HS-5 (cell line): ENCODE measurements at regions not wholly inside any gene's neighbourhood (a gene's known extent, or its start where the extent isn't known, plus 50 kb on each side); places are given as distances from the start of the nearest gene placed in this dataset.

Experiments
- DNase-seq: peaks from one replicate; pipeline ENCODE4 v3.0.0-alpha.2; 2012; ENCODE audit warnings: low read depth

DNA sequence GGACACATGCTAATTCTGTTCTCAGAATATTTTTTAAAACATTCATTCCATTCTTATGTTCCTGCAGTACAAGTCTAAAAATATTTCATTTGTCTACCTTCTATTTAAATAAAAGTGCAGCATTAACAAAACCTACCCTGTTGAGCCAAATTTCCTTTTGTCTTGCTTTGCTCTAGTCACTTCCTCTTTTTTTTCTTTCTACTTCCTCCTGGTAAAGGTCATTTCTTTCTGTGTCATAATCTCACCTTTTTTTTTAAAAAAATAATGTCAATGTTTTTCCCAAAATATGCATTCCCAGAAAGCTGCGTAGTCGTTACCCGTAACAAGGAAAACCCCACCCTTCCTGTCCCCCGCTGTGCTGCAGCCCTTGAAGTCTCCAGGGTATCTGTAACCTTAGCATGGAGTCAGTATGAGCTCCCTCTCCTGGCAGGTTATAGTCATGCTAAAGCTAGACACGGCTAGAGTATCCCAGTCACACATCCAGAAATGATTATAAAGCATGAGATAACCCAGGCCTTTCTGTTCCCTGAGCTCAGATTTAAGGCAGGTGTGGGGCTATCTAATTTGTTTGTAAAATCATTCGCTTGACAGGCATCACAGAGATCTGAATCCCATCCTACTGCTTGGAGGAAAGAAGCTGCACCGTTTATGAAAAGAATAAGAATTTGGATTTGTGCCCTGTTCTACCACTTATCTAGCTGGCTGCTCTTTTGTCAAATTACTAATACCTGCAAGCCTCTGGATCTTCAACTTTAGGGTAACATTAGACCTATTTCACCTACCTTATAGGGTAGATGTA lies 51.1 kb upstream of the EED start:
- peak; percentile 80 for DNase-seq

DNA sequence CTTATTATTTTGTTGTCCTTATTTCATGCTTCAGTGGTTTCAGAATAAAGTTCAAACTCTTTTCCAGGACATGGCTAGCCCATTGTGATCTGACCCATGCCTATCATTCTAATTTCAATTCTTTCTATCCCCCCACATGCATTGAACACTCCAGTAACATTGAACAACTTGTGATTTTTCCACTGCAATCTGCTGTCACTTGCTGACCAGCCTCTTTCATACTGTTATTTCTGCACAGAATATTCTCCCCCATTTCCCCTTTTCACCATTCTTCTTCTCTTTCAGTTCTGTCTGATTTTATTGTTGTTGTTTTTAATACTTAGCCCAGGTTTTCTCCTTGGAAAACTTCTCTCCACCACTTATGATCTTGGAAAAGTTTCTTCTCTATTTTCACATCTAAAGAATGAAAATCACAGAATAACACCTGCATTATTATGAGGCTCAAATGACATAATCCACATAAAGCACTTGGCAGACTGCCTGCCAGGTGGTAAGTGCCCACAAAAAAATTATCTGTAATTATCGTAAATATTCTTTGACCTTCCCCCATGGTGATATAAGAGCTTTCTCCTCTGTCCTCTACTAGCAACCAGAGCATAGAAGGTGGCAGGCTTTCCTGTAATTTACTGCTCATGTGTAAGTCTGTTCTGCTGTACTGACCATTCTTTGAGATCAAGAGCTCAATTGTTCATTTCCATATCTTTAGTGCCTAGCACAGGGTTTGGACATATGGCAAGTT lies 51.9 kb upstream of the EED start:
- no peak for DNase-seq

DNA sequence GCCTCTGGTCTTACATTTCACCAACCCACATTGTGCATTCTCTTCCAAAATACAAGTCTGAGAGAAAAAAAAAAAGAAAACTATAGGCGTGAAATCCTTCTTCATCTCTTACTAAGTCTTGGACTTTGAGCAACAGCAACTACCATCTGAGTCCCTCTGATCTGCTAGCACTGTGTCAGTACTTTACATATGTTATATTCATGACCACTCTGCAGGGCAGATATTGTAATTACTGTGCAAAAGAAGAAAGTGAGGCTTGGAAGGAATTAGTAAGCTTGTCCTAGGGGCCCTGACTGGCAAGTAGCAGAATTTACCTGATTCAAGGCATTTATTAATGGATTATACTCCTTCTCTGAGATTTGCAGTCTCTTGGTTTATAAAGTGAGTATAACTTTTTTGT lies 52.7 kb upstream of the EED start:
- DNase-seq: no peak

DNA sequence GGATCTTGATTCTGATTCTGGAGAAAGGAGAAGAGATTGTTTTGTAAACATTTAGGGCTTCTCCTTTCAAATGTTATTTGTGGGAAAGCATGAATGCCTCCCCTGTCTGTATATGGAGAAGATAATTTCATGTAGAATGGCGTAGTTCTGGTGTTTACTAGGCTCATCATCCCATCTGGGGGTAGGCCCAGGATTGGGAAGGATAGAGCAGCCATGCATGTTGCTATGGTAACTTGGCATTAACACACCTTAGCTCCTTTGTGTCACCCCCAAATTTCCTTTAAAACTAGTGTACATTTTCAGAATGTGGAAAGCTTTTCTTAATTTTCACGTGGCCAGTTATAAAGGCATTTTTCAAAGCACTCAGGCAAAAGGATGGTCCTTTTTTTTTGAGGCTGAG lies 57.5 kb upstream of the EED start:
- no peak for DNase-seq

DNA sequence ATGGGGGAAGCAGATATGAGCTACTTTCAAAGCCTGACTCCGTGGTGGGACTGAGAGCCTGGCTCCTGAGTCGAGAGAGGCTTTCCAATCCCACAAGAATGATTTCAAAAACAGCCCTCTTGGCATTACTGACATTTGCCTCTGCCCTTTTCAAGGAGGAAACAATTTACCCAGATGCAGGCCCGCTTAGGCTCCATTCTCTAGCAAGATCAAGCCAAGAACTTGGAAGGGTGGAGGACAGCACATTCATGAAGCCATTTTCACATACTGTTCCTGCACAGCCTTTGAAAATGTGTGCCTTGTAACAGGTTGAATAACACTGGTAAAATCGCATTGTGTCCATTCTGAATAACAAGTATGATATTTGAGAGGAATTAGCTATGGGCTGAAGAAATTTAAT lies 58.2 kb upstream of the EED start:
- no peak for DNase-seq

DNA sequence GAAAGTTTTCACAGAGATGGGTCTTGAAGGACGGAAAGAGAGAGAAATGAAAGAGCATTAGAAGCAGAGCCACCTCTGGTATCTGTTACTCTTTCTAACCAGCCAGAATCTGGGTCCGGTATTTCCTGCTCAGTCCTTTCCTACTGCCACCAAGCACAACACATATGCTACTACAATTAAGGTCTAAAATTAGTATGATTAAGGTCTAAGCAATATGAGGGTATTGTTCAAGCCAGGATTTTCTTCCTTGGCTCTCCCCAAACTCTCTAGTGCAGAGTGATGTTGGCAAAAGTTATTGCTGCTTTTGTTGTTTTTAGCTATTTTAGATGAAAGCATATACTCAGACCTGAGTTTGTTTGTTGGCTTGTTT lies 59.2 kb upstream of the EED start:
- DNase-seq: no peak

DNA sequence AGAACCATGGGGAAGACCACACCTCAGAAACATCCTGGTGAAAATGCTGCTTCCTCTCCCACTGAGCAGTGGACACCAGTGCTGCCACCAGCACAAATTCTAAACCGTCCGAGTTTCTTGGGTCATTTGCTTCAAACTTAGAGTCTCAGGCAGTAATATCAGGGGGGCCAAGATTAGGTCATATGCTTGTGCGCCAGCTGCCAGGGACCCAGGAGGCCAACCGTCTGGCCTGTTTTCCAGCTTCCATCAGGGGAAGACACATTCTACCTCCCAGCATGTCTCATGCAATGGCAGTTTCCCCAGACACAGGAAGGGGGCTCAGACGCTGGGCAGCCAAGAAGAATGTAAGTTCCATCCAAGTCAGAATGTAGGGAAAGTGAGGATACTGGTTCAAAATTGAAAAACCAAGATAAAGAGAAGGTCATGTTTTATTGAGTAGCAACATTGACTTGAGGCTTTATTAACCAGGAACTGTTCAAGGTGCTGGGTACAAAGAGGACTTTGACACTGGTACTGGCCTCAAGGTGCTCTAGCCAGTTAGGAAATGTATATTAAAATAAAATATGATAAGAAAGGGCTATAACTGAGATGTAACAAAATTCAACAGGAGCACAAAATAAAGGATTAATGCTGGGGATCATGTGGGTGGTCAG lies 59.7 kb upstream of the EED start:
- no peak for DNase-seq

DNA sequence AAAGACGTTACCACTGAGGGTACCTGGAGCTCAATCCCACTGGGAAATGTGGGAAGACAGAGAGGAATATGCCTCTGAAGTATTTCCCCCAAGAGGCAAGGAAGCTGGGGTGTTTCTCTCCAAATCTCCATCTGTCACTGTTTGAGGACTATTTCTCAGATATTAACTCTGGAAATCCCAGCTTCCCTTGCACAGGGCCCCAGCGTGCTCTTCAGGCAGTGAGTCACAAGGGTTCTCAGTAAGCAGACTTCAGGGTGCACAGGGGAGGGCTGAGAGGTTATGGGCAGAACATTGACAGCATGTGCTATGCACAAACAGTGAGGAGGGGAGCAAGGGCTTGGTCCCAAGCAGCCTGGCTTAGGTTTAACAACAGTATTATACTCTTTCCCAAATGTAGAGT lies 60.9 kb upstream of the EED start:
- DNase-seq: no peak

DNA sequence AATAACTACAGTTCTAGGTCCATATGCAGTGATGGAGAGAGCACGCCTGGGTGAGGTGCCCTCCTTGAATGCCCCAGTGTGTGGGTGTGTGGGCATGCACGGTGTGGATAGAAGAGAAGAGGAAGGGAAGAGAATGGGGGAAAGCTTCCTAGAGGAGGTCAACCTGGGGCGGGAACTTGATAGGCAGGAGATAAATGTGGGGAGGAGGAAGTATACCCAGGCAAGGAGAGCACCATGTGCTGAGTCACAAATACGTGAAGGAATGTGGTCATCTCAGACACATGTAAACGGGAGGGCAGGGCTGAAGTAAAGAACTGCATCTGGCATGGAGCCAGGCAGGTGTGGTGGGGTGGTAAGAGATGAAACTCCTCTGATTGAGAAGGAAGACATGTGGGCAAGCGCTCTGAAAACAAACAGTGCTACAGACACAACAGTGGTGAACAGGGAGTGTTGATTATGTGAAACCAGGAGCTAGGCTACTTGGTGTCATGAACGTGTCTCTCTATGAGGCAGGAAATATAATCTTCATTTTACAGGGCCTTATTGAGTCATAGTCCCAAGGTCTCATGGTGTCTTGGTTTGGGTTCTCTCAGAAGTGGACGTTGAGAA lies 61.5 kb upstream of the EED start:
- no peak for DNase-seq

DNA sequence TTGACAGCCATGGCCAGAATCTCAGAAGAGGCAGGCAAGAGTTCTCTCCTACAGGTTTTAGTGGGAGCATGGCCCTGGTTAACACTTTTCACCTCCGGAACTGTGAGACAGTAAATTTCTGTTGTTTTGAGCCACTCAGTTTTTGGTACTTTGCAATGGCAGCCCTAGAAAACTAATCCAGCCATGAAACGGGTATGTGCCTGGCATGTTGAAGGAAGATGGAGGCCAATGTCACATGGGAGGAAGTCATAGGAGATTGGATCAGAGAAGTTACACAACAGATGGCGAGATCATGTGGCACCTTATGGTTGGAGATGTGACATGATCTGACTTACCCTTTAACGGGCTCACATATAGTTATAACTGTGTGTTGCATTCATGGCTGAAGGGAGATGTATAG lies 63.2 kb upstream of the EED start:
- DNase-seq: no peak

DNA sequence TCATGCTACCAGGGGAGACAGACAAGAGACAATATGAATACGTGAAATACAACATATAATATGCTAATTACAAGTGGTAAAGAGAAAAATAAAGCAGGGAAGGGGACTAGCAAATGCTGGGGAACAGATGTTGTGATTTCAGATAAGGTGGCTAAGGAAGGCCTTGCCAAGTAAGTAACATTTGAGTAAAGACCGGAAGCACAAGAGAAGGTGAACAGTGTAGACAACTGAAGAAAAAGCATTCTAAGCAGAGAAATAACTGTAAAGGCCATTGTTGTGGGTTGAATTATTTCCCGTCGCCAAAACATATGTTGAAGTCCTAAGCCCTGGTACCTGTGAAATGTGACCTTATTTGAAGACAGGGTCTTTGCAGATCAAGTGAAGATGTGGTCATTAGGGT lies 63.7 kb upstream of the EED start:
- DNase-seq: no peak

DNA sequence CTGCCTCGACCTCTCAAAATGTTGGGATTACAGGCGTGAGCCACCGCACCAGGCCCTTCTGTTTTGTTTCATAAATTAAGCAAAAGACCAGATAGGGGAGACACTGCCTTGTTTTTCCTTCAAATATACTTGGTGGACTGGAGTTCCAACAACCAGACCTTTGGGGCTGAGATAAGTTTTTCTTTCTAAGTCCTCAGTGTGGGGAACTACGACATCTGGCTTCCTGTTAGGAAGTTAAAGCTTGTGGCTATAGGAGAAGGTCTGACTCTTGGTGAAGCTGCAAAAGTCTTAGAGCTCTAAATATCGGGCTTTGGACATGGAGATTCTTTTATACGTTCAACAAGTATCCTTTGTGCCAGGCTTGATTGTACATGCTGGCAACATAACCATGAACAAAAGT lies 64.1 kb upstream of the EED start:
- no peak for DNase-seq

DNA sequence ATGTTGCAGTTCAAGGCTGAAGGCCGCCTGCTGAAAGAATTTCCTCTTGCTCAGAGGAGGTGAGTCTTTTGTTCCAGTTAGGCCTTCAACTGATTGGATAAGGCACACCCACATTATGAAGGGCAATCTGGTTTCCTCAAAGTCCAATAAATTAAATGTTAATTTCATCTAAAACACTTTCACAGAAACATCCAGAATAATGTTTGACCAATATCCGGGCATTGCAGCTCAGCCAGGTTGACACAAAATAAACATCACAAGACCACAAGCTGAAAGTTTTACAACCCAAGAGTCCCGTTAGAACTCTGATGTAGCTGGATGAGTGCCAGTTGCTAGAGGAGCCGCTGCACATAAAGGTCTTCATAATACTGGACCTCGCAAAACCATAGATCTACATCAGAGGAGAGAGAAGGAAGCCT lies 64.9 kb upstream of the EED start:
- DNase-seq: no peak

DNA sequence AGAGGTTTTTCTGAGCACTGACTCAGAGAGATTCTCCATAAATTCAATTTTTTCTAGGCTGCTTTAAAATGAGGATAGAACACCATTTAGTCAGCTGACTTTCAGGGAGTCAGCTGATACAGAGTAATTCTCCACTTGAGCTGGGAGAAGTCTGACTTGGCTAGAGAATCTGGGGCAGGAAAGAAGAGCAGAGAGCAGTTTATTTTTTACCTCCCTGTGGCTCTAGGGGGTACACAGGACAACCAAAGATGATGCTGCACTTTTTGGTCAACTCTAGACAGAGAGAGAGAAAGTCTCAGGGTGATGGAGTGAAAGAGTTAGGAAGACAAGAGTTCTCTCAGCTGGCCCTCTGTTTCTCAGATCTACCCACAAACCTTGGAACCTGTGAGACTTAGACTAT lies 67.3 kb upstream of the EED start:
- DNase-seq: no peak

DNA sequence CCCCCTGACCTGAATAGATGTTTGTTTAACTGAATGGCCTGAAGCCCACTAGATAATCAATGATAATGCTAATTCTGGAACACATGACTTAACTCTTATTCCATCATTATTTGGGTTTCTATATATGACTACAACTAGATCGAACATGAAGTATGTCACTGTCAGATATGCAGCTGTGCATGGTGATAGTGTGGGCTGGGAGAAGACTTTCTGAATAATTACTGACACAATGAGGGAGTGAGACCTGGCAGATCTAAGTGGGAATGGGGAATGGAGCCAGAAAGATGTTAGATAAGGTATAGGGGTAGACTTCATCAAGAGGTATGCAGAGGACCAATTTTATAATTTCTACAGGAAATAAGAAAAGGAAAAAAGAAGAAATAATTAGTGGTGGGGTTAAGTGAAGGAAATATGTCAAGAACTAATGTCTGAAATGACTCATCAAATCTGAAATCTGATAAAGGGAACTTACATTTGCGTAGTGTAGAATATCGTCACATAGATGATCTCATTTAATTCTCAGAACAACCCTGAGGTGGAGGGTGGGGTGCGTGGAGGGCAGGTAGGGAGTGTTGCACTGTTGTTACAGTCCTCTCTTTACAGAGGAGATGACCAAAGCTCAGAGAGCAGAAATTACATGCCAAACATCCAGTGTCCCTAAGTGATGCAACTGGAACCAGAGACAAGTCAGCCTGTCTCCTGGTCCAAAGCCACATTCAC lies 68.2 kb upstream of the EED start:
- DNase-seq: no peak

DNA sequence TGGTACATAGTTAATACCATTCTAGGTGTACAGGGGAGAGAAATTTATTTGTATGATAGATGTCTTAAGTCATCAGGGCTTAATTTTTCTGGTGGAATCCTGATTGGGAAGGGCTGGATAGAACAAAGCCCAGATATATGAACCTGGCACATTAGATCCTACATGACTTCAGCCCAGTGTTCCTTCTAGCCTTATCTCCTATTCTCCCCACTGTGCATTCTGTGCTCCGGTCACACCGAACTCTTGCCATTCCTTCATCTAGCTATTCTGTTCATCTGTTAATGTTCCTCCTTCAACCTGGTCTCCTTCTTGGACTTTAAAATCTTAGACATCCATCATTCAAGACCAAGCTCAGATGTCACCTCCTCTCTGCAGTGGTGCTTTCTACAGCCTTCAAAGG lies 68.9 kb upstream of the EED start:
- DNase-seq: no peak

DNA sequence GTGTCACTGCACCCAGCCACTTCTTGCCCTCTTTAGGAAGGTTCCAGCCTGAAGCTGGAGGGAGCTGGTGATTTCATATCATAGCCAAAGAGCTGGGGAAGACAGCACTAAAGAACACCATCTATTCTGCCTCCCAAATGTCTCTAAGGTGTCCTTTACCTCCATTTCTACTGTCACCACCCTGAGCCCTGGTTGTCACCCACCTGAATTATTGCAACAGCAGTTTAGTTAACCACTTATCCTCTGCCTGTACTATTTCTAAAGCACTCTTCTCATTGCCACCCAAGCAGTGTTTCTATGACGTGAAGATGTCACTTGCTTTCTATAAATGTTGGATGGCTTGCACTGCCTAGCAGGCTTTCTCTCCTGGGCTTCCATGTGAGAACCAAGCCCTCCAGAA lies 69.4 kb upstream of the EED start:
- no peak for DNase-seq

DNA sequence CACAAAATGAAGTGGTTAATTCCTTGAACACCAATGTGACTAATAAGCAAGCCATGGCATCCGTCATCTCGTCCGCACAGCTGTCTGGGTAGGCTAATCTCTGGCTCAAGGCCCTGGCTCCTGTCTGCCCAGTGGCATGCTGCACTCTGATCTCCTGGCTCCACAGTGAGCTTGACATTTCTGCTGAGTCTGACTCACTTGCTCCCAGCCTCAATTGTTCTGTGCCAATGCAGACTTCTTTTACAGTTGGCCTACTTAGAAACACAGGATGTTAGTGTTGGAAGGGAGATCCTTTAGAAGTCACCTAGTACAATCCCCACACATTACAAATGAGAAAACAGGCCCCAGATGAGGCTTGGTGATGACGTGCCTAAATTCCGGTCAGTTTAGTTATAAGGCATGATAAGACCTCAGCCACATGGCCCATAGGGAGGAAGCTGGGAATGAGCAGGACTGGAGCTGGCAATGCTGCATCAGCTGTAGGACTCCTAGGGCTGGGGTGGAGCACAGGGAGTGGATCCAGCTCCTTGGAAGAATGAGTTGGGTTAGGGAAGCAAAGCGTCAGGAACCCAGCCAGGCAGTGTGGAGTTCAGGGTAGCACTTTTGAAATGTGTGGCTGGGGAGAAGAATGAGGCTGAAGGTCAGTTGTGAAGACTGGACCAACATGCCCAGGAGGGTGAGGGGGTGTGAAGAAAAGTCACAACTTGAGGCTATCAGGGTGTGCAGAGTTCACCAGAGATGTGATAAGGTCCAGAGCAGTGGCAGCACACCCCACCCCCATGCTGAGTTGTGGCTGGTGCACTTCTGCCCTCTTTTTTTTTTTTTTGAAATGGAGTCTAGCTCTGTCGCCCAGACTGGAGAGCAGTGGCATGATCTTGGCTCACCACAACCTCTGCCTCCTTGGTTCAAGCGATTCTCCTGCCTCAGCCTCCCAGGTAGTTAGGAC lies 70.2 kb upstream of the EED start:
- DNase-seq: peak; percentile 98

DNA sequence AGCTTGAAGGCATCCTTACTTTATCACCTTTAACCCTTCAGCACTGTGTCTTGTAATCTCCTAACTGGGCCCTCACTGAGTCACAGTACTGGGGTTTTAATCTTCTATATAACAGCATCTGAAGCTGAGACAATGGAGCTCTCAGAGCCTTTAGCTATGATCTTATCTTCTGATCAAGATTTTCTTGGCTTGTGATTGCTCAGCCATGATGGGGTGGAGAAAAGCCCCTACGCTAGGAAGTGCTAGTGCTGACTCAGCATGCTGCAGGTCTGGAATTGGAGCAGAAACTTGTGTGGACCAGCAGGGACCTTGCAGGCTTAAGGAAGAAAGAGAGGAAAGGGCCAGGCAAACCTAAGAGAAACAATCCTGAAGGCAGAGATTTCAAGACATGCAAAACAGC lies 71.7 kb upstream of the EED start:
- DNase-seq: no peak

DNA sequence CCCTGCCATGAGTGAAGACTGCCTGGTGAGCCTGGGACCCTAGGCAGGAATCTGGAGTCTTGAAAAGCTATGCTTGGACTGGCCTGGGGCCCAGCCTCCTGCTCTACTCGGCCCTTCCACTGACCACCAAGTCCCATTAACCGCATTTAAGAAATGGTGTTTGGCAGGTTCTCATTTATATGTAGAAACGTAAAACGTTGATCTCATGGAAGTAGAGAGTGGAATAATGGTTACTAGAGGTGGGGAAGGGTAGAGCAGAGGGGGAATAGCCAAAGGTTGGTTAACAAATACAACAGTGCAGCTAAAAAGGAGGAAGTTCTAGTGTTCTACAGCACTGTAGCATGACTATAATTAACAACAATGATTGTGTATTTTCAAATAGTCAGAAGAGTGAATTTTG lies 72.9 kb upstream of the EED start:
- no peak for DNase-seq

DNA sequence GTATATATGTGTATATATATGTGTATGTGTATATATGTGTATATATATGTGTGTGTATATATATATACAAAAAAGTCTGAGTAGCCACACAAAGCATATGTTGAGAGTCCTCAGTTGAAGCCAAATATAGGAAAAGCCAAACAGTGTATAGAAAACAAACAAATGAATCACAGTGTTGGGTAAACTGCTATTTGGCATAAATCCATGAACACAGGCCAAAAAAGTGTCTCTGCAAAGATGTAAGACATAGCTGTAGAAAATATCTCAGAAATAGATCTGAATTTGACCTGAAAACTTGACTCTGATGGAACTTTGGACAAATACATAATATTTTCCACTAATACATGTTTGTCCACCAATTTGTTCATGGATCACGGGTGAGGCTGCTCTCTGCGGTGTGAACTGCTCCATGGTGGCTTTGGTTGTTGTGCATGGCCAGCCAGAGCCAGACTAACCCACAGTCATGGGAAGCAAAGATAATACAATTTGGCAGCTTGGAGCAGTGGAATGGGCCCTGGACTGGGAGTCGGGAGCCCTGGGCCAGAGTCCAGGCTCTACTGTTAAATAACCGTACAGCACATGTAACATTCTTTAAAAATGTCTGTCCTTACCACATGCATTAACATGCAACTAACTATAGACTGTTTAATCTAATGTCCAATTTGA lies 76.9 kb upstream of the EED start:
- no peak for DNase-seq
